ENCODE measurements at regions not wholly inside any gene's neighbourhood (a gene's known extent, or its start where the extent isn't known, plus 50 kb on each side); places are given as distances from the start of the nearest gene placed in this dataset.
A peak's percentile ranks its signal among the peaks of the same experiment; 100 is the strongest.
"Not testable (repeated sequence)": the region's sequence is repeated elsewhere in the genome, so short reads cannot be mapped to it uniquely, and the experiment has no call there.

DNA sequence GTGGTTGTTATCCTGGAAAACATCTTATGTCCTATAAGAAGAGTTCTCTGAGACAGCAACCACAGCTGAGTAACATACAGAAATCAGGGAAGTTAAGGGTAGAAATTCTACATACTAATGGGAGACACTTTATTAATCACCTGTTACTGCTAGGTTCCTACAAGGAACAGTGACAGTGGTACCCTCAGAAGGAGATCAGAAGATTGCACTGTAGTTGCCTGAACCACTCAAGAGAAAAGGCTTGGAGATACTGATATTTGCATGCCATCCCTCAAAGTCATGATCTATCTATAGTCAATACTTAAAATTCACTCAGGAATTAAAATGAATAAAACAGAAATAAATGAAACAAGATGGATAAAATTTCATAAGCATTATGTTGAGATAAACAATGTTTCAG is 136.0 kb downstream of the LMLN start:
- Histone ChIP-seq H3K4me1 (ENCODE audit: control insufficient read depth, insufficient read depth, low read length) (no peaks in the 10 kb centered on the region), H3K27ac (ENCODE audit: low read depth, low read length) (no peak overlapping the region), H3K36me3 (ENCODE audit: control insufficient read depth, insufficient read depth, low read length) (no peaks in the 10 kb centered on the region), H3K27me3 (ENCODE audit: control insufficient read depth, insufficient read depth, low read length) (no peaks in the 10 kb centered on the region; the same call in 1 of the 2 replicates), H3K9me3 (ENCODE audit: control insufficient read depth, insufficient read depth, low read length) (no peaks in the 10 kb centered on the region), H3K4me3 (ENCODE audit: low read depth, low read length) (no peak overlapping the region), H3K9ac (ENCODE audit: low read depth, low read length) (no peak overlapping the region)

DNA sequence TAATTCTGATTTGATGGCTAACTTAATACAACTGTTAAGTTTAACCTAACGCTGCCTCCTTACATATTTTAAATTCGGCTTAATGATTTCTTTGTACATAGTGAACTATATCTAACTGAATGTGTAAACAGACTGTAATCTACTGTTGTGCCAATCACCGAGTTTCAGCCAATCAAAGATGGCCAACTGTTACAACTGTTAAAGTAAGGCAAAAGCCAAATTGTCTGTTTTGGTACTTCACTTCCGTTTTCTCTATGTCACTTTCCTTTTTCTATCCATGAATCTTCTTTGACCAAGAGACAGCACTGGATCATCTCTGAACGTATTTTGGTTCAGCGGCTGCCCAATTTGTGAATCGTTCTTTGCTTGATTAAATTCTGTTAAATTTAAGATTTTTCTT is 137.0 kb downstream of the LMLN start:
- Histone ChIP-seq H3K4me3 (ENCODE audit: low read depth, low read length) (no peak overlapping the region), H3K4me1 (ENCODE audit: control insufficient read depth, insufficient read depth, low read length) (no peaks in the 10 kb centered on the region), H3K27ac (ENCODE audit: low read depth, low read length) (no peak overlapping the region), H3K27me3 (ENCODE audit: control insufficient read depth, insufficient read depth, low read length) (no peaks in the 10 kb centered on the region; the same call in 1 of the 2 replicates), H3K9ac (ENCODE audit: low read depth, low read length) (no peak overlapping the region), H3K36me3 (ENCODE audit: control insufficient read depth, insufficient read depth, low read length) (no peaks in the 10 kb centered on the region), H3K9me3 (ENCODE audit: control insufficient read depth, insufficient read depth, low read length) (no peaks in the 10 kb centered on the region)

DNA sequence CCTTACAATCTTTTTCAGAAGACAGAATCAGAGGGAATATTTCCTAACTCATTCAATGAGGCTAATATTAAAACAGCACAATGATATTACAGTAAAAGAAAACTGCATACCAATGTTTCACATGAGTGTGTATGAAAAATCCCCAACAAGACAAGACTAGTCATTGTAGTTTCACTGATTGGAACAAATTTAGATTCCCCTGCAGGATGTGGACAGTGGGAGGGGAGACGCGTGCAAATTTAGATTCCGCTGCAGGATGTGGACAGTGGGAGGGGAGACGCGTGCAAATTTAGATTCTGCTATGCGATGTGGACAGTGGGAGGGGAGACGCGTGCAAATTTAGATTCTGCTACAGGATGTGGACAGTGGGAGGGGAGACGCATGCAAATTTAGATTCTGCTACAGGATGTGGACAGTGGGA is 138.7 kb downstream of the LMLN start:
- not testable (repeated sequence) for H3K4me1 ChIP-seq (ENCODE audit: control insufficient read depth, insufficient read depth, low read length); H3K27ac ChIP-seq (ENCODE audit: low read depth, low read length)

DNA sequence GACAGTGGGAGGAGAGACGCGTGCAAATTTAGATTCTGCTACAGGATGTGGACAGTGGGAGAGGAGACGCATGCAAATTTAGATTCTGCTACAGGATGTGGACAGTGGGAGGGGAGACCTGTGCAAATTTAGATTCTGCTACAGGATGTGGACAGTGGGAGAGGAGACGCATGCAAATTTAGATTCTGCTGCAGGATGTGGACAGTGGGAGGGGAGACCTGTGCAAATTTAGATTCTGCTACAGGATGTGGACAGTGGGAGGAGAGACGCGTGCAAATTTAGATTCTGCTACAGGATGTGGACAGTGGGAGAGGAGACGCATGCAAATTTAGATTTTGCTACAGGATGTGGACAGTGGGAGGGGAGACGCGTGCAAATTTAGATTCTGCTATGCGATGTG is 143.1 kb downstream of the LMLN start:
- not testable (repeated sequence) for H3K9me3 ChIP-seq (ENCODE audit: control insufficient read depth, insufficient read depth, low read length); H3K36me3 ChIP-seq (ENCODE audit: control insufficient read depth, insufficient read depth, low read length); H3K27ac ChIP-seq (ENCODE audit: low read depth, low read length)

More for the DNA sequence above, 138.7 kb downstream of the LMLN start:
- not testable (repeated sequence) for H3K36me3 ChIP-seq (ENCODE audit: control insufficient read depth, insufficient read depth, low read length); H3K9me3 ChIP-seq (ENCODE audit: control insufficient read depth, insufficient read depth, low read length); H3K27me3 ChIP-seq (ENCODE audit: control insufficient read depth, insufficient read depth, low read length); H3K9ac ChIP-seq (ENCODE audit: low read depth, low read length); H3K4me3 ChIP-seq (ENCODE audit: low read depth, low read length)

DNA sequence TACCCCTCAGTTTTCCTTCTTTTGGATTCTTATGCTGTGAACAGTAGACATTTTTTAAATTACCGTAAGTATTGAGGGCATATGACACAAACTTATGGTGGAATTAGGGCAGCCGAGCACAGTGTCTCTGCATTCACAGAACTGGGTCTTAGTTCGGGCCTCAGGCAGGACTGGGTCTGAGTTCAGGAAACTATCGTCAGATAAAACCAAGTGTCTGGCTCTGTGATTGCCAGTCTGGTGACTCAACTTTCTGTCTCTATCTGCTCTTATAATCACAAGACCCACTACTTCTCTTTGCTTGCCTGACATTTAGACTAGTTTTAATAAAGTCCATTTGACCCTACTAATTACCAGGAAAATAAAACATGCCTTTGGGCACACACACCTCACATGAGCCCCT is 146.2 kb downstream of the LMLN start:
- Histone ChIP-seq H3K36me3 (ENCODE audit: control insufficient read depth, insufficient read depth, low read length) (no peaks in the 10 kb centered on the region), H3K27ac (ENCODE audit: low read depth, low read length) (no peak overlapping the region), H3K27me3 (ENCODE audit: control insufficient read depth, insufficient read depth, low read length) (peaks cover 19% of the 10 kb centered on the region), H3K9ac (ENCODE audit: low read depth, low read length) (no peak overlapping the region), H3K9me3 (ENCODE audit: control insufficient read depth, insufficient read depth, low read length) (no peaks in the 10 kb centered on the region), H3K4me3 (ENCODE audit: low read depth, low read length) (no peak overlapping the region), H3K4me1 (ENCODE audit: control insufficient read depth, insufficient read depth, low read length) (0 out of 2 replicates have a peak, but pooled peaks cover 2% of the 10 kb centered on the region)

More for the DNA sequence above, 143.1 kb downstream of the LMLN start:
- H3K4me3 ChIP-seq (ENCODE audit: low read depth, low read length); H3K4me1 ChIP-seq (ENCODE audit: control insufficient read depth, insufficient read depth, low read length); H3K9ac ChIP-seq (ENCODE audit: low read depth, low read length); H3K27me3 ChIP-seq (ENCODE audit: control insufficient read depth, insufficient read depth, low read length): not testable (repeated sequence)

DNA sequence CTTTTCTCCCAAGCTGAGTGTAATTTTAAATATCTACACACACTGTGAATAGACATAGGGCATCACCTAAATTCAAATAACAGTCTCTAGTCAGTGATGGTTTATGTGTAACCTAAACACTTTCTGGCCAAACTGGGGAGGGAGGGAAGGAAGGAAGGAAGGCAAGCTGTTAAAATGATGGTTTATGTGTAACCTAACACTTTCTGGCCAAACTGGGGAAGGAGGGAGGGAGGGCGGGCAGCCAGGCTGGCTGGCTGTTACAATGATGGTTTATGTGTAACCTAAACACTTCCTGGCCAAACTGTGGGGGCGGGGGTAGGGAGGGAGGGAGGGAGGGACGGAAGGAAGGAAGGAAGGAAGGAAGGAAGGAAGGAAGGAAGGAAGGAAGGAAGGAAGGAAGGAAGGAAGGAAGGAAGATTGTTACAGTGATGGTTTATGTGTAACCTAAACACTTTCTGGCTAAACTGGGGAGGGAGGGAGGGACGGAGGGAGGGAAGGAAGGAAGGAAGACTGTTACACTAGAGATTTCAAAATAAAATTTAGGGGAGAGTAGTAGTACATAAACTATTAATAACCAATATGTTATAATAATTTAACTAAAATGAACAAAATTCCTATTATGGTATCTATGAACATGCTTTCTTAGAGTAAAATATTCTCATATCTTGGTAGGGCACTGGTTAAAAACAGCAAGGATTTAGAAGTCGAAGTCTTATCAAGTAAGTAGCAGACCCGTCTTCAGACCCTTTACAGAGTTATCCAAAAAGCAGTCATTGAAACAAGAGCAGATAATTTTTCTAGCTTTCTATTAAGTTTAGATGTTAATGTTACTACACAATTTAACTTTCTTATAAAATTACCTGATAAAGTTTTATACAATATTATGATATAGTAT is 148.1 kb downstream of the LMLN start:
- H3K9me3 ChIP-seq (ENCODE audit: control insufficient read depth, insufficient read depth, low read length): no peaks in the 10 kb centered on the region
- no peak overlapping the region for H3K4me3 ChIP-seq (ENCODE audit: low read depth, low read length)
- no peaks in the 10 kb centered on the region for H3K36me3 ChIP-seq (ENCODE audit: control insufficient read depth, insufficient read depth, low read length)
- no peak overlapping the region for H3K27ac ChIP-seq (ENCODE audit: low read depth, low read length)
- no peak overlapping the region for H3K9ac ChIP-seq (ENCODE audit: low read depth, low read length)
- H3K27me3 ChIP-seq (ENCODE audit: control insufficient read depth, insufficient read depth, low read length): peaks cover 38% of the 10 kb centered on the region
- H3K4me1 ChIP-seq (ENCODE audit: control insufficient read depth, insufficient read depth, low read length): 0 out of 2 replicates have a peak, but pooled peaks cover 4% of the 10 kb centered on the region

DNA sequence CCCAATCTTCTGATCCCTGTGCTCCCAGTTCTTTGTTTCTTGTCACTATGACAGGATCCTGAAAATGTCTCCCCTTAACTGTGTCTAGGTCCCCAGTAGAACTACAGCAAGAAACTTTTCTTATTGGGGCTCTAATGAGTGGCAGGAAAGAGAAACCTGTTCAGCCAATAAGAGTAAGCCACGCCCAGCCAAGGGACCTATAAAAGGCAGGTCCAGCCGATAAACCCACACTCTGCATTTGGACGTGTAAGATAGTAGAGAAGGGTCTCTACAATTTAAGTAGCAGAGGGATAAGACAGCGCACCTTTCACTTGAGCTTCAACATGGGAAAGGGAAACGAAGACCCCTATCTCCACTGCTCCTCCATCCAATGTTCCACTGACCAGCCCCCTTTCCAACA is 149.9 kb downstream of the LMLN start:
- H3K9me3 ChIP-seq (ENCODE audit: control insufficient read depth, insufficient read depth, low read length): no peaks in the 10 kb centered on the region
- H3K9ac ChIP-seq (ENCODE audit: low read depth, low read length): no peak overlapping the region
- peaks cover 56% of the 10 kb centered on the region for H3K27me3 ChIP-seq (ENCODE audit: control insufficient read depth, insufficient read depth, low read length)
- H3K4me3 ChIP-seq (ENCODE audit: low read depth, low read length): no peak overlapping the region
- H3K27ac ChIP-seq (ENCODE audit: low read depth, low read length): no peak overlapping the region
- H3K4me1 ChIP-seq (ENCODE audit: control insufficient read depth, insufficient read depth, low read length): 0 out of 2 replicates have a peak, but pooled peaks cover 4% of the 10 kb centered on the region
- H3K36me3 ChIP-seq (ENCODE audit: control insufficient read depth, insufficient read depth, low read length): no peaks in the 10 kb centered on the region

DNA sequence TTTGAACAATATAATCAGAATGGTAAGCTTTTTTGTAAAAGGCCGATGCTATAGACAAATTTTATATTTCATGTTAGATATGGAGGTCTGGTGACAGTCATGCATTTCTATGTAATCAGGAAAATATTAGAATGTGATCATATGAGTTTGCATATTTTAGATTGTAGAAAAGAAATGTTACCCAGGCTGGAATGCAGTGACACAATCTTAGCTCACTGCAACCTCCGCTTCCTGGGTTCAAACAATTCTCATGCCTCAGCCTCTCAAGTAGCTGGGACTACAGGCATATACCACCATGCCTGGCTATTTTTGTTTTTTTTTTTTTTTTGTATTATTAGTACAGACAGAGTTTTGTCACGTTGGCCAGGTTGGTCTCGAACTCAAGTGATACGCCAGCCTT is 152.0 kb downstream of the LMLN start:
- Histone ChIP-seq H3K4me3 (ENCODE audit: low read depth, low read length) (no peak overlapping the region), H3K27me3 (ENCODE audit: control insufficient read depth, insufficient read depth, low read length) (peaks cover 62% of the 10 kb centered on the region), H3K4me1 (ENCODE audit: control insufficient read depth, insufficient read depth, low read length) (0 out of 2 replicates have a peak, but pooled peaks cover 4% of the 10 kb centered on the region), H3K9ac (ENCODE audit: low read depth, low read length) (no peak overlapping the region), H3K9me3 (ENCODE audit: control insufficient read depth, insufficient read depth, low read length) (no peaks in the 10 kb centered on the region), H3K27ac (ENCODE audit: low read depth, low read length) (no peak overlapping the region), H3K36me3 (ENCODE audit: control insufficient read depth, insufficient read depth, low read length) (no peaks in the 10 kb centered on the region)

DNA sequence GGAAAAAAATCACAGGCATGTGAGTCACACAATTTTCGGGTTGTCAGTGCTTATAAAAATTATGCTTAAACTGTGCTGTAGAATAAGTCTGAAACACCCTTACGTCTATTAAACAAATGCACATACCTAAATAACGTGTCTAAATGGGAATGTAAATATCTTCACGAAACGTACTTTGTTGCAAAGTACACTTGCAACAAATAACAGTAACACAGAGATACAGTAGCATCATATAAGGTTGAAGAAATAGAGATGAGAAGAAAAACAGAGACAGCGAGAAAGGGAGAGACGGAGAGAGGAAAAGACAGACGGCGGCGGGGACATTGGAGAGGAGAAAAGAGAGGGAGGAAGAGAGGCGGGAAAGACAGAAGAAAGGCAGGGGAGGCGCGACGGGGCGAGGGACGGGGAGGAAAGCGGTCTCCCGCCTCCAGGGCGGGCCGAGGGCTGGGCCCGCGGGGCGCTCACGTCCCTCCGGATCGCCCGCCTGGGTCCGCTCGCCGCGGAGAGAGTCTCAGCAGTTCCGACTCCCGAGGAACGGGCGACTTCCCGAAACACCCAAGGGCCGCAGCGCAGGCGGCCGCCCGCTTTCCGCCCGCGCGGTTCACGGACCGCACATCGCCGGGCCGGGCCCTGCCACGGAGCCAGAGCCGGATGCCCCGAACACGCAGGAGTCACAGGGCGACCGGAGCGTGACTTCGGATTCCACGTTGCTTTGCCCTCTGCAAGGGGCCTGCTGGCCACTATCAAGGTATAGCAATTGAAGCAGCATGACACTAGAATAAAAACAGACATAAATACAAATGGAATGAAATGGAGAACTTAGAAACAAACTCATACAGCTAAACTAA is 153.4 kb downstream of the LMLN start:
- Histone ChIP-seq H3K4me1 (ENCODE audit: control insufficient read depth, insufficient read depth, low read length) (0 out of 2 replicates have a peak, but pooled peaks cover 2% of the 10 kb centered on the region), H3K27ac (ENCODE audit: low read depth, low read length) (no peak overlapping the region), H3K9me3 (ENCODE audit: control insufficient read depth, insufficient read depth, low read length) (no peaks in the 10 kb centered on the region), H3K27me3 (ENCODE audit: control insufficient read depth, insufficient read depth, low read length) (peaks cover 62% of the 10 kb centered on the region), H3K4me3 (ENCODE audit: low read depth, low read length) (peak overlapping the region; percentile 54), H3K9ac (ENCODE audit: low read depth, low read length) (peak overlapping the region; percentile 30; the same call in 1 of the 2 replicates), H3K36me3 (ENCODE audit: control insufficient read depth, insufficient read depth, low read length) (no peaks in the 10 kb centered on the region)

DNA sequence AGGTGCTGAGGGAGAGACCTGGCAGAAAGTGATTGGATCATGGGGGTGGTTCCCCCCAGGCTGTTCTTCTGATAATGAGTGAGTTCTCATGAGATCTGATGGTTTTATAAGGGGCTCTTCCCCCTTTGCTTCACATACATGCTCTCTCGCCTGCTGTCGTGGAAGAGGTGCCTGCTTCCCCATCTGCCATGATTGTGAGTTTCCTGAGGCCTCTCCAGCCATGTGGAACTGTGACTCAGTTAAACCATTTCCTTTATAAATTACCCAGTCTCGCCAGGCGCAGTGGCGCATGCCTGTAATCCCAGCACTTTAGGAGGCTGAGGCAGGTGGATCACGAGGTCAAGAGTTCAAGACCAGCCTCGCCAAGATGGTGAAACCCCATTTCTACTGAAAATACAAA is 154.5 kb downstream of the LMLN start:
- not testable (repeated sequence) for H3K4me1 ChIP-seq (ENCODE audit: control insufficient read depth, insufficient read depth, low read length); H3K27ac ChIP-seq (ENCODE audit: low read depth, low read length); H3K9me3 ChIP-seq (ENCODE audit: control insufficient read depth, insufficient read depth, low read length); H3K9ac ChIP-seq (ENCODE audit: low read depth, low read length); H3K36me3 ChIP-seq (ENCODE audit: control insufficient read depth, insufficient read depth, low read length); H3K4me3 ChIP-seq (ENCODE audit: low read depth, low read length)
- H3K27me3 ChIP-seq (ENCODE audit: control insufficient read depth, insufficient read depth, low read length): peaks cover 56% of the 10 kb centered on the region

DNA sequence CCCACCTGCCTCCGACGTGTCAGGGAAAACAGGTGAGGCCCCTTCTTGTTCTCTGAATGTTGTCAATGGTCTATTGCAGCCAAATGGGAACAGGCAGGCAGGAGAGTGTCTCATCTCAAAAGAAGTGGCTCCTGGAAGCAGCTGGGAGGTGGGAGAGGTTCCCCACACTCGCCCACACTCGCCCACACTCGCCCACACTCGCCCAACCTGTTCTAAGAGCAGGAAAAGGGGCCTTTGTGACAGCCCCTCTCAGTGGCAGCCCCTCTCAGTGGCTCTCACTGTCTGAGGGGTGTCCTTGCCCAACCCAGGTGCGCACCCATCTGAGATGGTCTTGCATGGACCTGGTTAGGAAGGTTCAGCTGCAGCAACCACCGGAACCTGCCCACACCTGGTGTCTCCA is 162.2 kb downstream of the LMLN start:
- not testable (repeated sequence) for H3K9ac ChIP-seq (ENCODE audit: low read depth, low read length); H3K9me3 ChIP-seq (ENCODE audit: control insufficient read depth, insufficient read depth, low read length); H3K27ac ChIP-seq (ENCODE audit: low read depth, low read length)

More for the DNA sequence above, 162.2 kb downstream of the LMLN start:
- not testable (repeated sequence) for H3K36me3 ChIP-seq (ENCODE audit: control insufficient read depth, insufficient read depth, low read length); H3K4me1 ChIP-seq (ENCODE audit: control insufficient read depth, insufficient read depth, low read length); H3K4me3 ChIP-seq (ENCODE audit: low read depth, low read length); H3K27me3 ChIP-seq (ENCODE audit: control insufficient read depth, insufficient read depth, low read length)

Data from HUES48 (cell line).